H1 (cell line): ENCODE measurements at regions not wholly inside any gene's neighbourhood (a gene's known extent, or its start where the extent isn't known, plus 50 kb on each side); places are given as distances from the start of the nearest gene placed in this dataset.

Experiments
- ASH2L ChIP-seq: fragments of 200-600, 300-600 bp; sonication (generic); IDR thresholded peaks from one replicate; pipeline ENCODE4 v1.7.1; 2017; ENCODE audit warnings: low read length
- ATF3 ChIP-seq: IDR thresholded peaks from 2 replicates; pipeline ENCODE4 v1.6.1; 2011; ENCODE audit warnings: low read depth, mild to moderate bottlenecking, low read length; ENCODE audit not compliant: insufficient read depth
- BRCA1 ChIP-seq: IDR thresholded peaks from 2 replicates; pipeline ENCODE4 v1.6.1; 2012; ENCODE audit warnings: low read depth, low read length, improper control_type of control experiment
- CHD7 ChIP-seq: fragments of 300-600 bp; sonication (generic); IDR thresholded peaks from 2 replicates; pipeline ENCODE4 v1.7.1; 2012; ENCODE audit warnings: low read length, moderate library complexity, mild to moderate bottlenecking, inconsistent platforms; ENCODE audit not compliant: insufficient replicate concordance
- FOSL1 ChIP-seq: IDR thresholded peaks from 2 replicates; pipeline ENCODE4 v1.6.1; 2011; ENCODE audit warnings: mild to moderate bottlenecking, low read depth, low read length, moderate library complexity; ENCODE audit not compliant: insufficient read depth
- ZNF274 ChIP-seq: IDR thresholded peaks from 2 replicates; pipeline ENCODE4 v1.7.0; 2012; ENCODE audit warnings: low read length, borderline replicate concordance; ENCODE audit errors: extremely low read depth

GRCh38 chr6:106731843-106732160, 102.4 kb downstream of the QRSL1 start (continued):
- TF ChIP-seq FOSL1 (no peak), ATF3 (no peak), CHD7 (no peak), ASH2L (no peak), ZNF274 (no peak), BRCA1 (no peak)
- TF ChIP-seq, all 59 proteins: peak for 0
